Suppressor macrophage treated with lipopolysaccharide for 1 hour (primary cell): ENCODE measurements at regions not wholly inside any gene's neighbourhood (a gene's known extent, or its start where the extent isn't known, plus 50 kb on each side); places are given as distances from the start of the nearest gene placed in this dataset.
A peak's percentile ranks its signal among the peaks of the same experiment; 100 is the strongest.

Experiments
- DNase-seq, 3 donors: peaks; one replicate each; pipeline ENCODE4 v3.0.0-alpha.2; 2020 to 2022

DNA sequence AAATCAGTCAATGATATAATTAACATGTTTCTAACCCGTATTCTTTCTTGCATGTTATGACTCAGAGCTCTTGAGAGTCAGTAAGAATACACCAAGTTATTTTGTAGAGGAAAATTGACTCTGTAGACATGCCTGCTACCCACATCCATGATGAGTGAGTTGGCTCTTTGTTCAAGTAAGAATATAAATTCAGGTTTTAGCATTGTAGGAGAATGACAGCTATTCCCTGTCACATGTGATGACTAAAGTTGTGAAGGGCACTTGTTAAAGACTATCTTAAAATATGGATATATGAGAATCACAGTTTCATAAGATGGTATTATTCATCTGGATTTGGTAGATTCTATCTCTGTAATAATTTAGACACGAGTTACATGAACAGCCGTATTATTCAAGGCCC lies 209.1 kb downstream of the CCDC59 start:
- no peak for DNase-seq

DNA sequence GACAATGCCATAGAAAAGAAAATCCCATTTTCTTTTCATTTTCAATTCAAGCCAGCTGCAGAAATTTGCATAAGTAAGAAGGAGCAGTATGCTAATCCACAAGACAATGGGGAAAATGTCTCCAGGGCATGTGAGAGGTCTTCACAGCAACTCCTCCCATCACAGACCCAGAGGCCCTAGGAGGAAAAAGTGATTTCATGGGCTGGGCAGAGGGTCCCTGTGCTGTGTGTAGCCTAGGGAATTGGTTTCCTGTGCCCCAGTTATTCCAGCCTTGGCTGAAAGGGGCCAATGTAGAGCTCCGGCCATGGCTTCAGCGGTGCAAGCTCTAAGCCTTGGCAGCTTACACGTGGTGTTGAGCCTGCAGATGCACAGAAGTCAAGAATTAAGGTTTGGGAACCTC lies 211.4 kb downstream of the CCDC59 start:
- DNase-seq: no peak

DNA sequence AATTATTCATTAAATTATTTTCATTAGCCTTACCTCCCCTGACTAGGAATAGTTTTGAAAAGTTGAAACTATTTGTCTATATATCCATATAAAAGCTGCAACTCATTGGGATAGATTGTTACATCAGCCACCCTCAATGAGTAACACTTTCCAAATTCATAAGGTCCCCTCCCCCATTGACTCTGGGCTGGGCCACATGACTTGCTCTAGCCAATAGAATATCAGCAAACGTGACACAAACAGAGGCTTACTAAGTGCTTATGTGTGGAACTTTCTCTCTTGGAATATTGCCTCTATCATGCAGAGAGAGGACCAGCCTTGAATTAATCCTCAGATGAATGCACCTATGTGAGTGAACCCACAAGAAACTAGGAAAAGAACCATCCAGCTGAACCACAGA lies 213.7 kb downstream of the CCDC59 start:
- no peak for DNase-seq

DNA sequence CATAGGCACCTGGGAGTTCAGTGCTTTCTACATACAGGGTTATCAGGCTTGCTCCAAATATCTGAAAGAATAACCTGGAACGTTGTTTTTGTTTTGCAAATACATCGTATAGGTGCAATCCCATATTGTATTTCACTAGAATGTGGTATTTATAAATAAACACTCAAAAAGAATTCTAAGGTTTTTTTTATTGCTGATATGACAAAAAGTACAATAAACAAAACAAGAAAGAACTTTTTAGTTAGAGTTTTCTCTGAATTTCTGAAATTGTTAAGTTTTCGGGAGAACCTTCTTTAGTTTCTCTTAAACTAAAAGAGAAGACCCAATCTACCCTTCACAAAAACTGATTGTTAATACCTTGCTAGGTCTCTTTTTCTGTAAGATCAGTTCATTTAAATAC lies 225.8 kb downstream of the CCDC59 start:
- DNase-seq: no peak

DNA sequence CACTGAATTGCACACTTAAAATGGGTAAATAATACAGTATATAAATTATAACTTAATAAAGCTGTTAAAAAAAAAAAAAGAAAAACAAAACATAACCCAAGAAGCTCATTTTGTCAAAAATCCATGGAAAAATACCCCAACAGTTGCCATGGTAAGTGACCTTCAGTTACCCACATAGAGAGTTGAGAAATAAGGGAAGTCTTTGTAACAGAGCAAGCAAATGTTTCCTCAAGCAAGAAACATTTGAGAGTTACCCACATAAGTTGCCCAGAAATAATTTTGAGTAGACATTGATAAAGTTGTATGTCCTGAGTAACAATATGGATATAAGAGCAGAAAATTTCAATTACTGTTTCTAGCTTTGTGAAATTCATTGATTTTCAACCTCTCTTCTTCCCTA lies 227.4 kb downstream of the CCDC59 start:
- no peak for DNase-seq

DNA sequence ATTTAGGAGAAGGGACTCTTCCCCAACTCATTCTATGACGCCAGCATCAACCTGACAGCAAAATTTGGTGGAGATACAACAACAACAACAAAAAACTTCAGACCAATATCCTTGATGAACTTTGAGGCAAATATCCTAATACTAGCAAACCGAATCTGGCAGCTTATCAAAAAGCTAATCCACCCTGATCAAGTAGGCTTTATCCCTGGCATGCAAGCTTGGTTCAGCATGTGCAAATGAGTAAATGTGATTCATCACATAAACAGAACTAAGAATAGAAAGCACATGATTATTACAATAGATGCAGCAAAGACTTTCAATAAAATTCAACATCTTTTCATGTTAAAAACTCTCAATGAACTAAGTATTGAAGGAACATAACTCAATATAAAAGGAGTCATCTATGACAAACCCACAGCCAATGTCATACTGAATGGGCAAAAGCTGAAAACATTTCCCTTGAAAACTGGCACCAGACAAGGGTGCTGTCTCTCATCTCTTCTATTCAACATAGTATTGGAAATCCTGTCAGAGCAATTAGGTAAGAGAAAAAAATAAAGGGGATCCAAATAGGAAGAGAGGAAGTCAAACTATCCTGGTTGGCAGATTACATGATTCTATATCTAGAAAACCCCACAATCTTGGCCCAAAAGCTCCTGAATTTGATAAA lies 233.3 kb downstream of the CCDC59 start:
- DNase-seq: peak in 1 of 3 donors; percentile 19

DNA sequence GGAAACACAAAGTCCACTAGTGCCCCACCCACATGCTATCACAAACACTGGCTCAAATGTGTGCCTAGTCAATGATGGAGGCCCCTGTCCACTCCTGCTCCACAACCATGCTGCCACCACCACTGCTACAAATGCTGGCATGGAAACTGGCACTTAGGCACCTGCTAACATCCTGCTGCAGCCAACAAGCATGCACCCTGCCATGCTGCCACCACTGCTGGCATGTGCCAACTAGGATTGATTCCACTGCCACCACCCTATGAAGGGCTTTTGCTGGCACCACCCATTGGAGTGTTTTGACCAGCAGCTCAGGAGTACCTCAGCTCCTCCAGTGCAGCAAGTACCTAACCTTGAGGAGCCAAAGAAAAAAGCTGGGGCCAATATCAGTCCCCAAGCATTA lies 236.6 kb downstream of the CCDC59 start:
- no peak for DNase-seq

DNA sequence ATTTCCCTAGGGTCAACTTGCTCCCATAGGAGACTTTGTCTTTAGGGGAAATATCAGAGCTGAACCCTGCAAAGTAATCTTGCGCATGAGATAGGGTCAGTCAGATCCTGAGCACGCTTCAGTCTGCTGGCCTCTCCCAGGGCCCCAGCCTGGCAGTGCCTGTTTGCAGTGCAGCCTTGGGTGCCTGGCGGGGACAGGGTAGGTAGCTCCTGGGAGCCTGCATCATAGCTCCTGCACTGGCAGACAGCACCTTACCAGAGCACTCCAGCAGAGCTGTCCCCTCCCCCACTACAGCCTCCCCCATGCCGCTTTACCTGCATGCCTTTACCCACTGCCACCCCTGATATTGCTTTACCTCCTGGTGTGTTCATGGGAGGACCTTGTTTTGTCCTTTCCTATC lies 237.3 kb downstream of the CCDC59 start:
- DNase-seq: no peak

DNA sequence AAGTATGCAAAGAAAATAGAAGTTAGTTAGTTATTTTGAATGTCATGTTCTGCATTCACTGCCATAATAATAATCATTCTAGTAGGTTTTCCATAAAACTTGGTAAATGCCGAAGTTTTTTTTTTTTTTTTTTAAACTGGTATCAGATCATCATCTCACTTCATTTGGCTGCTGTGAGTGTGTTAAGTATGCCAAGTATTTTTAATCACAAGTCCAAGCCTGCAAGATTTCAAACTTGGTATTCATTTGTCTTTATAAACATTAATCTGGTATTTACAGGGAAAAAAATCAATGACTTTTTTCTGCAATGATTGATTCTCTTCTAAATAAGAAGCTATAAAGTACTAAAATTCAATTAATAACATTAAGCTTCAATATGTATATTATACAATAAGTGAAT lies 248.9 kb downstream of the CCDC59 start:
- no peak for DNase-seq

DNA sequence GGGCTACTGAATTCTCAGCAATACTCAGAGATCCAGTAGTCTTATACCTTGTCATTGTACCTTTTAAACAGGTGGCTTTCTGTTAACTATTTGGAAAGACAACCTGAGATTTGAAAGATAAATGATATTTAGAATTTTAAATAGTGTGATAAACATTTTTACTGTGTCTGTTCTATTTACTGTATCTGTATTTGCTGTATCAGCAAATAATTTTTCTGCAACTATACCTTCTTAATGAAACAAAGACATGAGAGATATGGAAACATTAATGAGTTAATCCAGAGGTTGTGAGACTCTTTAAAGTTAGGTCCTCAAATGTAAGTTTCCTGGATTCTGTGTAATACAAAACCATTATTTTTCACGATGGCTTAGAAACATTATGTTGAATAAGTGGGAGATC lies 249.6 kb downstream of the CCDC59 start:
- DNase-seq: no peak

DNA sequence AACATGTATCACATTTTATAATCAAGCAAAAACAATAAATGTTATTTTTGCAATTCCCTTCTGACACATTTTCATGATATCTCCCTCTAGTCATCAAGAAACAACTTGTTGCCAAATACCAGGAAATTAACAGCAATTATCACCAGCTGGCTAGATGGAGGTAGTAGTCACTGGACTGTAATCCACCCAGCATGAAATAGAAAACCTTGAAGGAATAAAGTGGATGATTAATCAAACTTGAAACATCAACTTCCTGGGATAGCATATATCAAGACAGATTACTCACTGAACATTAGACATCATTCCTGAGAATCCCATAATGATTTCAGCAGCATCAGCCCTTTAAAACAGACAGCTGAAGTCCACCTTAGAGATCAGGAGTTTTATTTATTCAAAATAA lies 259.0 kb downstream of the CCDC59 start:
- DNase-seq: no peak

DNA sequence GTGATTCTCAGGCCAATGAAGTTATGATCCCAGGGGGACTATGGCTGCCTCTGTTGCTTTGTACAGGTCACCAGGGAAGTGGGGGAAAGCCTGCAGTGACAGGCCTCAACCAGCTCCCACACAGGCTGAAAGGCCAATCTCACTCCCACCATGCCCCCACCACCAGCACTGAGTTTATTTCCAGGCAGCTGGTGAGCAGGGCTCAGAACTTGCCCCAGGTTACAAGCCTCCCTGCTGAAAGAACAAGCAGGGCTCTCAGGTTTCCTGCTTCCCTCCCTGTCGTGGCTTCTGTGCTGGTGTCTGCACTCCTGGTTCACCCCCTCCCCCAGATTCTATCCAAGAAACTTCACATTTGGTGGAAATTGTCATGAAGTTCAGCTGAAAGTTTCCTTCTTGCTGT lies 260.3 kb downstream of the CCDC59 start:
- DNase-seq: no peak

DNA sequence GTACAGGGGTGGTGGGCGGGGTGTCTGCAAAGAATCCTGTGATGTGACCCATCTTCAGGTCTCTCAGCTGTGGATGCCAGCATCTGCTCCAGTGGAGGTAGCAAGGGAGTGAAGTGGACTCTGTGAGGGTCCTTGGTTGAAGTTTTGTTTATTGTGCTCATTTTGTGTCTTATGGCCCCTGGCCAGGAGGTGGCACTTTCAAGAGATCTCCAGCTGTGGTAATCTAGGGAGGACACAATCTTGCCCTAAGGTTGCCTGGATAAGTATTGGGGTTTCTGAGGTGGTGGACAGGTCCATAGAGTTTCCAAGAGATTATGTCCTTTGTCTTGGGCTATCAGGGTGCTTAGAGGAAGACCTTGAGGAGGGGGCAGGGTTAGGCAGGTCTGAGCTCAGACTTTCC lies 260.7 kb downstream of the CCDC59 start:
- DNase-seq: no peak

DNA sequence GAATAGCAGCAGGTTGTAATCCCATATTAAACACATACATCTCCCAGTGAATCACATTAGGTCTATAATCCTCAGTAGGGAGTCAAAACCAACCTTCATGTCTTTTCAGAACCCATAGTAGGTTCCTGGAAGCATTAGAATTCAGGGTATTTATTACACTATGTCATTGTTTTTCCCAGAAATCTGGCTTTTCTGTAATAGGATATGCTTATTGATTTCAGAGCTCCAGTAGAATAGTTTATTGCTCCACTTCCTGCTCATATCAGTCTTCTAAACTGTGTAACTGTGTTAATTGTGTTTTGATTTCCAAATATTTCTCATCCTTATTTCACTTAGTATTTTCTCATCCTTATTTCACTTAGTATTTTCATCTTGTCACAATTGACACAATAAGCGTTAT lies 268.0 kb downstream of the CCDC59 start:
- no peak for DNase-seq

DNA sequence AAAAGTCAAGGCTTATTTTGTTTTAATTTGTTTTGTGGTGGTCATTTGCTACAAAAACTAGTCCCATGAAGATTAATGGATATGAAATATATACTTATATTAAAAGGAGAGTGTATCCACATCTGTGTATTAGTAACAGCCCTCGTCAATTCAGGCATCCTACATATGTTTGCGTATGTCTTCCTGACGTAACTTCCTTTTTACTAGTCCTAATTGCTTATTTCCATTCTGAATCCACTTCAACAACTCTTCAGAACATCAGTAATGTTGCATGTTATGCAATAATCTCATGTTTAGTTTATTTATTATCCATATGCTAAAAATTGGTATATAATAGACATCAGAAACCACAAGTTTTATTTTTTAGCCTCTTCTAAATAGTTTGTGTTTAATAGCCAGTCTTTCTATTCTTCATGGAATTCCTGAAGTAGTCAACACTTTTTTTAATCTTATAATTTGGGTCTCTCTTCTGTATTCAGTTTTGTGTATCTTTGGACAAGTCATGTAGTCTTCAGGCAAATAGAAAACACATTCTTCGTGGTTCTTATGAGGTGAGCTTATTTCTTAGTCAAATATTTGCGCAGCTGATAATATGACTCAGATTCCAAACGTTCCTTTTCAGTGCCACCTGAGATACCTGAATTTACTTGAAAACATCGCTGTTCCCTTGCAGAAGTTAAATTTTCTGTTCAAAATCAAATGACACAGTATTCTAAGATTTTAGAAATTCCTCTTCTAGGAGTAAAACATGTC lies 268.6 kb downstream of the CCDC59 start:
- no peak for DNase-seq

DNA sequence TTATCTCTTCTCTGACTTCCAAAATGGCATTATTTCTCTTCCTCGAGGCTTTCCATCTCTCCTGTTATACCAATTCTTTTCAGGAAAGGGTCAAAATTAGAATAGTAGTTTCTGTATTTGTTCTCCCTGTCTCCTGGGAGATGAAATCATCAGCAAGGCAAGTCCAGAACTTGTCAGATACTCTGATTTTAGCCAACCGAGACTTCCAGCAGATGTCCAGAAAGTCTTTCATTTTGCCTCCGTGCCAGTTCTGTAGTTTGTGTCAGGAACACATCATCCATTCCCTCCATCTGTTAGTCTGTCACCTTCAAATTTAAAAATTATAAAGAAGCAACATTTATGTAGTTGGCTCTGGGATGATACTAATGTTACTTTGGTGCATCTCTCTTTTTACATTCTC lies 275.7 kb downstream of the CCDC59 start:
- no peak for DNase-seq

DNA sequence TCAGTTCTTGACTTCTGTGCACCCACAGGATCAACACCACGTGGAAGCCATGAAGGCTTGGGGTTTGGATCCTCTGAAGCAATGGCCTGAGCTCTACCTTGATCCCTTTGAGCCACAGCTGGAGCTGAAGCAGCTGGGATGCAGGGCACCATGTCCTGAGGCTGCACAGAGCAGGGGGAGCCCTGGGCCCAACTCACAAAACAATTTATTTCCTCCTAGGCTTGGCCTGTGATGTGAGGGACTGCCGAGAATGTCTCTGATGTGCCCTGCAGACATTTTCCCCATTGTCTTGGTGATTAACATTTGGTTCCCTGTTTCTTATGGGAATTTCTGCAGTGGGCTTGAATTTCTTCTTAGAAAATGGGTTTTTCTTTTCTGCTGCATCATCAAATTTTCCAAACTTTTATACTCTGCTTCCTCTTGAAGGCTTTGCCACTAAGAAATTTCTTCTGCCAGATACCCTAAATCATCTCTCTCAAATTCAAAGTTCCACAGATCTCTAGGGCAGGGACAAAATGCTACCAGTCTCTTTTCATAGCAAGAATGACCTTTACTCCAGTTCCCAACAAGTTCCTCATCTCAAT lies 288.2 kb downstream of the CCDC59 start:
- DNase-seq: no peak

DNA sequence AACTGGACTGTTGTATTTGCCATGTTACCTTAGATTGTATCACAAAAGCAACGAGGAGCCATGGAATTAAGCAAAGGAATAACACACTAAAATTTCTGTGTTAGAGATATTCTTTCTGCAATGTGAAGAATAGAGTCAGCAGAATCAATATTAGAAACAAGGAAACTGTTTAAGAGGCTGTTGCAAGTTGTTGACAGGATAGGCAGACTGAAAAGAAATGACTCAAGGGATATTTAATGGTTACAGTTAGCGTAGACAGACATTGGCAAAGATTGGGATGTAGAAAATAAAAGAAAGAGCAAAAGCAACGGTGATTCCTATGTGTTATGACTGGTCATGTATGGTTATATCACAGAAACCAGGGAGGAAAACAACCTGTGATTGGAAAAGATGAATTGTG lies 299.0 kb upstream of the PPFIA2 start:
- no peak for DNase-seq

DNA sequence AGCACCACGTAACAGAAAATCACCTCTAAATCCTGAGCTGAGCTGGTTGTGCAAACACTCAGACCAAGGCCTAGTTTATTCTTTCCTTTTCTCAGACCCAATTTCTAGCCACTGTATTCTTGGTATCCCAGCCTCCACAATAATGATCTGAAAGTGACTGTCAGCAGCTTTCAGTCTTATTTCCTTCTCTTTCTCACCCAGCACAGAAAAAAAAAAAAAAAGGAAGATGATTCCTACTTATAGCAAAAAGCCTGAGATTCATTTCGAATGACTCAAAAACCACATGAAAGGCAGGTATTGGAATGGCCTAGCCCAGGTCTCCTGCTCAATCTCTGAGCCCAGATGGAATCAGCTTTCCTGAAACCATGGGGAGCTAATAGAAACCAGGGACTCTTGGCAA lies 298.6 kb upstream of the PPFIA2 start:
- peak; percentile 2 to 37 (median 25) for DNase-seq

DNA sequence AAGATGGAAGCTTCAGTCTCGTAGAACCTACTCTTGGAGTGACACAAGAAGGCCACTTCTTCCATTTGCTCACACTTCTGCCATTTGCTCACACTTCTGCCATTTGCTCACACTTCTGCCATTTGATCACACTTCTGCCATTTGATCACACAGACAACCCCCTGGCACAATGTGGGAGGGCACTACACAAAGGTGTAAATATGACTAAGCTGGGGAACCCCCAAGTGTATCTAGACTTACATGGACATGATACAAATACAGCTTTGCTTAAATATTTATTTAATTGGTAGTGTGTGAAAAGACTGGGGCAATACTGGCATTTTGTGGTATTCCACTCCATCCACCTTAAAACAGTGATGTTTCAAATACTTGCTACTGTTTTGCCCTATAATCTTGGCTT lies 296.2 kb upstream of the PPFIA2 start:
- DNase-seq: no peak

DNA sequence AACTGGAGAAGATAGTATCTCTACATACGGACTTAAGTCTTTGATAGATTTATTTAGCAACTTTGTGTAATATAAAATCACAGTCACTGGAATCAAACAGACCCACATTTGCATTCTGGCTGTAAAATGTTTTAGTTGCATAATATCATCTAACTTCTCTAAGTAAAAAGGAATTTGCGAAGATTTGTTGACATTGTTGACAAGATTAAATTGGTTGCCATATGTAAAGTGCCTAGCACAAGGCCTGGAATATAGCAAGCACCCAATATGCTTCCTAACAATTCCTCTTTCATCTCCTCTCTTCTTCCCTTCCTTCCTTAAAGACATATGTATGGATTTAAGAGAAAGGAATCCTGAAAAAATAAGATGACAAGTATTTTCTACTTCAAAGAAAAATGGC lies 295.4 kb upstream of the PPFIA2 start:
- DNase-seq: no peak

DNA sequence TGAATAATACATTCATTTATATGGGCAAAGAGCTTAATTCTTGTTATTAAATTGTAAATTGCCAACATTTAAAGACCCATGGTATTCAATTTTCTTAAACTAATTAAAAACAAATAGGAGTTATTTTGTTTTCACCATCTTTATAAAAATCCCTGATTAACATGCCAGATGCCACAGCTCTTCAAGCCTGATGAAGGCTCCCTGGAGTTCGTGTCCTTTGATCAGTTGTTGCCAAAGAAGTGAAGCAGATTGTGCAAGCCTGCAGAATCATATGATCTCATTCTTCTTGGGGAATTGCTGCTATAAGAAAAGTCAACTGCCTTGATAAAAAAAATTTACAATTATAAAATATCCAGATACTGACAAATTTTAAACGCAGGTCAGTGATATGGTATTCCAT lies 288.3 kb upstream of the PPFIA2 start:
- DNase-seq: peak; percentile 32 to 54 (median 47)

DNA sequence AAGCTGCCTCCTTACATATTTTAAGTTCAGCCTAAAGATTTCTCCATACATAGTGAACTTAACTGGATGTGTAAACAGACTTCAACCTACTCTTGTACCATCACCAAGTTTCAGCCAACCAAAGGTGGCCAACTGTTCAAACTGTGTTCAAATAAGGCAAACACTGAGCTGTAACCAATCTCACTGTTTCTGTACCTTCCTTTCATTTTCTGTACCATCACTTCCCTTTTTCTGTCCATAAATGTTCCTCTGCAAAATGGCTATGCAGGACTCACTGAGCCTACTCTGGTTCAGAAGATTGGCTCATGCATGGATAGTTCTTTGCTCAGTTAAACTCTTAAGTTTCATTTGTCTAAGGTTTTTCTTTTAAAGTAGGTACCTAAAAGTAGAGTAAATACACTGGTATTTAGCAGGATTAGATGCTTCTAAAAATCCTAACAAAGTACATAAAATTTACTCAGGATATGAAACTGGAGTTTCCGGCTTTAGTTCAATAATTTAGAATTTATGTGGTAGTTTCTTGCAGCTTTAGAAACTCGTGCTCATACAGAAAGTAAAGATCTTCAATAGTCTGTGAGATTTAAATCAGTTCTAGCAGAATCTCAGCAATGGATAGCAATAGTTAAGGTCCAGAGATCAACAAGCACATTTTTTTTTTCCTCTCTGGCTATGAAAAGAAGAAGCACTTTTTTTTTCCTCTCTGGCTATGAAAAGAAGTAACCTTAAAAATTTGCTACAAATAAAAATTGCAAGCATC lies 282.0 kb upstream of the PPFIA2 start:
- peak; percentile 4 to 34 (median 26) for DNase-seq

DNA sequence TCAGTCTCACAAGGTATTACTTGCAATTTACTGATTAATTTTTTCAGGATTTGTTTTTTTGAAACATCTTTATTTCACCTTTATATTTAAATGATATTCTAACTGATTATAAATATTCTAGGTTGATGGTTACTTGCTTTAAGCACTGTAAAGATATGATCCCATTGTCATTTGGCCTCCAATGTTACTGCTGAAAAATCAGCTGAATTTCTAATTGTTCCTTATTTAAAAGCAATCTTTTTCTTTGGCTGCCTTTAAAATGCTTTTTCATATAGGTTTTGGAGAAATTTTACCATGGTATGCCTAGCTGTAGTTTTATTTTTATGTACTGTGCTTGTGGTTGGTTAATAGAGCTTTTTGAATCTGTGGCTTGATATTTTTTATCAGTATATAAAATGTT lies 275.6 kb upstream of the PPFIA2 start:
- no peak for DNase-seq
